GM10847 (cell line): ENCODE measurements at regions not wholly inside any gene's neighbourhood (a gene's known extent, or its start where the extent isn't known, plus 50 kb on each side); places are given as distances from the start of the nearest gene placed in this dataset.

Experiments
- POLR2A ChIP-seq: IDR thresholded peaks from 2 replicates; pipeline ENCODE4 v1.6.1; 2011; ENCODE audit not compliant: insufficient read length; ENCODE audit errors: extremely low read depth

GRCh38 chr20:60653111-60653845 lies 598.8 kb upstream of the CDH4 start:
- TF ChIP-seq POLR2A = no peak

- no peak for TF ChIP-seq POLR2A
These were observed 593.4 kb upstream of the CDH4 start for GRCh38 chr20:60658681-60659080.

DNA sequence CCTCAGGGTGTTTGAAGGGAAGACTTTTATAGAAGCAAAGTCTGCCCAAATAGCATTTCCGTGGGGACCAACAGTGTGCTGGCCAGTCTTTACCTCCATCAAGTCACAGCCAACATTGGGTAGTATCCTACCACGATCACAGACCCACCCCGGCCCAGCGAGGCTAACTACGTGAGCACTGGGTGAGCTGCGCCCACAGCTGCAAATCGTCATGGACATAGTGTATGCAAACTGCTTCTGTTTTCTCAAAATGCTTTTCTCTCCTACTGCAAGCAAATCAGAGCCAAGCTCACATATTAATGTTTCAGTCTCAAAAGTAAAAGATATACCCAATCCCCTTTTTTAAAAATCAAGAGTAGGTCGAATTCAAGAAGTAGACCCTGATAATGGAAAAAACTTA lies 592.8 kb upstream of the CDH4 start:
- no peak for TF ChIP-seq POLR2A

DNA sequence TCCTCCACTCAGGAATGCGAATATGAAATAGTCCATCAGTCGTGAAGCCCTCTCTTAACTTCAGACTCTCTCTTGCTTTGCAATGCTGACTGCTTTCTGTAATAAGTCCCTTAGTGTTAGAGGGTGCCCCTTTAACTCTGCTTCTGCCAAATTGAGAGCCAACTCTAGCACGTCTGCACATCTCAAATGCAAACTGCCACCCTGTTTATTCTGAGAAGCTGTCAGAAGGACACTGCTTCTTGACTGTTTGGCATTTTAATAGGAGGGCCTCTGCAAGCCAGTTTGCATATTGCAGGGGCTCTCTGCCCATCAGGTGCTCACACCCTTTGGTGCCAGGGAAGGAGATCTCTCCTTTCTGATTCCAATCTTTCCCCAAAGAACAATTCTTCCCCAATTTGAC lies 589.8 kb upstream of the CDH4 start:
- TF ChIP-seq POLR2A = no peak

- TF ChIP-seq POLR2A = no peak
These were observed 588.0 kb upstream of the CDH4 start for GRCh38 chr20:60664106-60664505.

DNA sequence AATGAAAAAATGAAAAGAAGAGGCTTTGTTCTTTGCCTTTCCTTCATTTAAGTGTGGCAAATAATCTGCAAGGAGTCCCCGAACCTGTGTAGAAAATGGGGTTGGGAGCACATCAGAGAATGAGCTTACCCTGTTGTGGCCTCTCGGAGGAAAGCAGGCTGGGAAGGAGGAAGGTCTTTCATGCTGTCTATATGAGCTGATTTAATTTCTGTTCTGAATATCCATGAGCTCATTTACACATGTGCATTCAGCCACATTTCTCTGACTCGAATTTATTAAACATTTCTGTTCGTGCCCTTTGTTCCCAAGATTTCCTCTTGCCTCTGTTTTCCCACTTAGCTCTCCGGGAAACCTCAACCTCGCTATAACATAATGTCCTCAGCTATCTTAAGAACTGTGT lies 584.4 kb upstream of the CDH4 start:
- no peak for TF ChIP-seq POLR2A

- no peak for TF ChIP-seq POLR2A
These were observed 582.9 kb upstream of the CDH4 start for GRCh38 chr20:60669211-60669610.

- no peak for TF ChIP-seq POLR2A
These were observed 576.0 kb upstream of the CDH4 start for GRCh38 chr20:60676011-60676410.

GRCh38 chr20:60677819-60678218 lies 574.2 kb upstream of the CDH4 start:
- no peak for TF ChIP-seq POLR2A

- TF ChIP-seq POLR2A = no peak
These were observed 571.5 kb upstream of the CDH4 start for GRCh38 chr20:60680554-60680953.

DNA sequence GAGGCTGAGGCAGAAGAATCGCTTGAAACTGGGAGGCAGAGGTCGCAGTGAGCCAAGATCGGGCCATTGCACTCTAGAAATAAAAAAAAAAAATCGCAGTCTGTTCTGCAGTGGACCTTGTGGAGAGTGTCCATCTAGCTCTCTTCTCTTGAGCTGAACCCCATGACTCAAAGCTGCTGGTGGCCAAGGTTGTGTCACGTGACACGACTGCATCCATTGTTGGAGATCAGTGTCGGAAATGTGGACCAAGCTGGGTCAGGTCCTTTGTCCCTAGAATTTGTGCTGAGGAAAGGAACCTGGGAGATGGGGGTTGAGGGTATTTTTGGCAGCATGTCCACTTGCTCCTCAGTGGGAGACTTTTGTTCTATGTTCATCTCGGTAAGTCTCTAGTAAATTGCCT lies 564.8 kb upstream of the CDH4 start:
- no peak for TF ChIP-seq POLR2A

GRCh38 chr20:60690771-60691170 lies 561.3 kb upstream of the CDH4 start:
- TF ChIP-seq POLR2A = no peak

- TF ChIP-seq POLR2A = no peak
These were observed 560.0 kb upstream of the CDH4 start for GRCh38 chr20:60691966-60692615.

DNA sequence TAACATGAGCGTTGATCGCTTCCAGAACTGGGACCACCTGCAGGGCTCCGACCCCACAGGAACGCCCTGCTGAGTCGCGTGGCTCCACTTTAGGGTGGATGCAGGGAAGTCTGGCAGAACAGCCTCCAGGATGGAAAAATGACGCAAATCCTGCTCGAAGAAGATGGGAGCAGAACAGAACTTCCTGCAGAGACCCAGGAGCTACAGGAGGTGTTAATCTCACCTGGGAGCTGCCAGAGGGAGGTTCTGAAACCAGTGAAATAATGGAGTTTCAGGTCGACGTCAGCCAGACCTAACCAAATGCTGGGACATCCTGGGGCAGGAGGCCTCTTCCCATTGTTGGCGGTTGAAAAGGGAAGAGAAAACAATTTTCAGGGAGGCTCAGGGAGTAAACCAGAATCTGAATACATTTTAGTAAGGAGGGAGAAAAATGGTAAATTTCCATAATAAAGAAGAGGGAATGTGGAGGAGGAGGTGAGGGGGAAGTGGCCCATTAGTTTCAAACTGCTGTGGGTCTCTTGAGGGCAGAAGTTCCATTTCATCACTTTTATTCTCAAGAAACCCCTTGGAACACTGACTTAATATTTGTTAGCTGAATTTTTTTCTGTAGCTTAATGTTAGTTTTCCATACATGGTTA lies 558.4 kb upstream of the CDH4 start:
- TF ChIP-seq POLR2A = no peak

GRCh38 chr20:60694763-60695162 lies 557.3 kb upstream of the CDH4 start:
- TF ChIP-seq POLR2A = no peak

GRCh38 chr20:60695226-60696000 lies 556.6 kb upstream of the CDH4 start:
- no peak for TF ChIP-seq POLR2A
